Left lung (tissue), 4 donors: ENCODE measurements at regions not wholly inside any gene's neighbourhood (a gene's known extent, or its start where the extent isn't known, plus 50 kb on each side); places are given as distances from the start of the nearest gene placed in this dataset.

Experiments used
- ATAC-seq: fragments of 200-7000 bp; cut with Tn5 transposase; one replicate; pipeline ENCODE4 v1.9.1; 2020; ENCODE audit warnings: moderate library complexity
- DNase-seq, 4 donors: peaks; one replicate each; pipeline ENCODE4 v3.0.0-alpha.2; 2013 to 2020
- H3K27ac ChIP-seq, 2 donors: fragments of 200-600 bp; sonication (generic) in 1 of 2; one replicate each; pipeline versions ENCODE4 v1.5.0 to v1.8.0; 2020 to 2021
- H3K27me3 ChIP-seq, 2 donors: fragments of 200-600 bp; sonication (generic) in 1 of 2; one replicate each; pipeline versions ENCODE4 v1.5.0 to v1.8.0; 2020 to 2021
- H3K36me3 ChIP-seq, 2 donors: fragments of 200-600 bp; sonication (generic) in 1 of 2; one replicate each; pipeline versions ENCODE4 v1.5.0 to v1.8.0; 2020 to 2021
- H3K4me1 ChIP-seq, 2 donors: fragments of 200-600 bp; one replicate each; pipeline ENCODE4 v1.8.0; 2021
- H3K4me3 ChIP-seq, 2 donors: fragments of 200-600 bp; sonication (generic) in 1 of 2; one replicate each; pipeline versions ENCODE4 v1.5.0 to v1.8.0; 2020 to 2021; ENCODE audit warnings: mild to moderate bottlenecking in 1 of 2
- H3K9me3 ChIP-seq, 2 donors: fragments of 200-600 bp; sonication (generic) in 1 of 2; one replicate each; pipeline versions ENCODE4 v1.5.0 to v1.8.0; 2020 to 2021
- intact Hi-C, 2 donors: fragments of 100-400 bp; cut with DNase I; formaldehyde crosslinking; loops; one replicate each; pipeline versions ENCODE4 v1.11.2 to v1.14.2; 2022
- TF ChIP-seq, protein P1 (sequence below), 2 donors: fragments of 200-600 bp; sonication (generic) in 1 of 2; IDR thresholded peaks; one replicate each; pipeline versions ENCODE4 v1.5.0 to v1.8.0; 2021; ENCODE audit warnings: antibody characterized with exemption in 2 of 2
- donor health status: DM: no; HTN: yes; CAD: no.
- donor health status: DM: no; HTN: no; CAD: no.

DNA sequence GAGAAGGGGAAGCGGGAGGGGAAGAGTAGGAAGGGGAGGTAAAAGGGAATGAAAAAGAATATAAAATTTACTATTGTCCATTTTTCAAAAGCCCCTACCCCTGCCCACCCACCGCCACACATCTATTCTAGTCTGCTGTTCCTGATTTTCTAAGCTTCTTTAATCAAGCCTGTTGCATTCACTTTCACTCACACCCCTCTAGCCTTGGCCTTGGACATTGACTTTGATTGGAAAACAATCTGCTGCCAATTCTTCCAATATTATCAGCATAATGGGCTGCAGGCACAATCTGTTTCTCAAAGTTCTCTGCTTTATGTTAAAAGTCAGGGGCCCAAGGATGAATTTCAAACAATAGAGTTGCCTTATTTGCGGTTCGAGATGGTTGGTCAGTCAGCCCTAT lies 281.2 kb downstream of the SETD4 start:
- Histone ChIP-seq H3K9me3 (peaks cover 0 to 3% of the 10 kb centered on the region in 2 donors), H3K27ac (no peak overlapping the region), H3K27me3 (no peaks in the 10 kb centered on the region), H3K36me3 (no peaks in the 10 kb centered on the region), H3K4me1 (no peaks in the 10 kb centered on the region), H3K4me3 (no peak overlapping the region)
- DNase-seq (no peak), ATAC-seq (no peak)
- TF ChIP-seq, protein P1, sequence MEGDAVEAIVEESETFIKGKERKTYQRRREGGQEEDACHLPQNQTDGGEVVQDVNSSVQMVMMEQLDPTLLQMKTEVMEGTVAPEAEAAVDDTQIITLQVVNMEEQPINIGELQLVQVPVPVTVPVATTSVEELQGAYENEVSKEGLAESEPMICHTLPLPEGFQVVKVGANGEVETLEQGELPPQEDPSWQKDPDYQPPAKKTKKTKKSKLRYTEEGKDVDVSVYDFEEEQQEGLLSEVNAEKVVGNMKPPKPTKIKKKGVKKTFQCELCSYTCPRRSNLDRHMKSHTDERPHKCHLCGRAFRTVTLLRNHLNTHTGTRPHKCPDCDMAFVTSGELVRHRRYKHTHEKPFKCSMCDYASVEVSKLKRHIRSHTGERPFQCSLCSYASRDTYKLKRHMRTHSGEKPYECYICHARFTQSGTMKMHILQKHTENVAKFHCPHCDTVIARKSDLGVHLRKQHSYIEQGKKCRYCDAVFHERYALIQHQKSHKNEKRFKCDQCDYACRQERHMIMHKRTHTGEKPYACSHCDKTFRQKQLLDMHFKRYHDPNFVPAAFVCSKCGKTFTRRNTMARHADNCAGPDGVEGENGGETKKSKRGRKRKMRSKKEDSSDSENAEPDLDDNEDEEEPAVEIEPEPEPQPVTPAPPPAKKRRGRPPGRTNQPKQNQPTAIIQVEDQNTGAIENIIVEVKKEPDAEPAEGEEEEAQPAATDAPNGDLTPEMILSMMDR (IDR thresholded peaks at IDR 0.05), result no peak
- intact Hi-C loops, result no loop called here

DNA sequence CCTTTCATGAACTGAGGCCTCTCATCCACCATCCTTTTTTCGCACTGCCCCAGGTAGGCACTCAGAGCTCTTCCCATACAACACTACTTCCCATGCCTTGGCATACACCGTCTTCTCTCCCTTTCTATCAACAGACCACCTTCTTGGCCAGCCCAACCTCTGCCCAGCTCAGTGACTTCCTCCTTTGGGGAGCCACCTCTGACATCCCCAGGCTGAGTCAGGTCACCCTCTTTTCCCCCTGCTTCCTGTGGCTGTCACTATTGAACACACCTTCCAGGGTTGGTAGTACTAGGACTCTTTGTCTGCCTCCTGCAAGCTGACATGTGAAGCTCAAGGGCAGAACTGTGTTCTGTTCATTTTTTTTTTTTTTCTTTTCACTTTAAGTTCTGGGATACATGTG lies 283.2 kb downstream of the SETD4 start:
- H3K27ac ChIP-seq, result no peak overlapping the region
- intact Hi-C loops, result no loop called here
- no peak for DNase-seq
- H3K36me3 ChIP-seq, result no peaks in the 10 kb centered on the region
- no peak for ATAC-seq
- H3K27me3 ChIP-seq, result no peaks in the 10 kb centered on the region
- H3K9me3 ChIP-seq, result no peaks in the 10 kb centered on the region
- no peak overlapping the region for H3K4me3 ChIP-seq
- no peaks in the 10 kb centered on the region for H3K4me1 ChIP-seq
- TF ChIP-seq, protein P1 (IDR thresholded peaks at IDR 0.05), result no peak

DNA sequence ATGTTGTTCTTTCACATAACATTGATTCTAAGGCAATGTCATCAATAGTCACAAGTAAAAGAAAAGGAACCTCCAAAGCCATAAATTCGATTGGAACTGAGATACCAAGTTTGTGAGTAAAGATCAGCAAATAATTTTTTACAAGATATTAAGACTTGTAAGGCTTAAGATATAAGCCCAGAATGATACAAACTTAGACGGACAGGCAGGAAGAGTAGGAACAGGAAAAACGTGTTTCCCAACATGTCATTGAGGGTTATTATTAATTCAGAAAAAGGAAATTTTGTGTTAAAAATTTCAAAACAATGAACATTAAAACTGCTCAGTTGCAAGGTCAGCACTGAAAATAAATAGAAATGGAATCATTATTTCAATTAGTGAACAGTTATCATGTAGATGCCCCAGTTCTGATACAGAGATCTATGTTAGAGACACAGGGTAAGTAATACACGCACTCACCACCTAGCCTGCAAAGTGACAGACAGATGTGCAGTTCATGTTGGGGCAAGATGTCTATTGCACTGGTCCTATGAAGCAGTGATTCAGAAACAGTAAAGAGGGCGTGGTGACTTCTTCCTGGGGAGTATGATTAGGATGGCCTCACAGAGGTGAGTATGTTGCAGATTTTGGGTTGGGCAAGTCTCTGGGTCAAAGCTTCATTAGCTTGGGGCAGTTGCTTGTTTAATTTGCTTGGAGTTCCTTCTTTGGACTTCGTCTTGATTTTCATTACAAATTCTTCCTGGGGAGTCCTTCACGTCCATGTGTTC lies 284.4 kb downstream of the SETD4 start:
- Histone ChIP-seq H3K4me3 (no peak overlapping the region), H3K27me3 (no peaks in the 10 kb centered on the region), H3K4me1 (no peaks in the 10 kb centered on the region), H3K36me3 (no peaks in the 10 kb centered on the region), H3K9me3 (no peaks in the 10 kb centered on the region), H3K27ac (no peak overlapping the region)
- intact Hi-C loops, result no loop called here
- TF ChIP-seq, protein P1 (IDR thresholded peaks at IDR 0.05), result no peak
- DNase-seq (no peak), ATAC-seq (no peak)

DNA sequence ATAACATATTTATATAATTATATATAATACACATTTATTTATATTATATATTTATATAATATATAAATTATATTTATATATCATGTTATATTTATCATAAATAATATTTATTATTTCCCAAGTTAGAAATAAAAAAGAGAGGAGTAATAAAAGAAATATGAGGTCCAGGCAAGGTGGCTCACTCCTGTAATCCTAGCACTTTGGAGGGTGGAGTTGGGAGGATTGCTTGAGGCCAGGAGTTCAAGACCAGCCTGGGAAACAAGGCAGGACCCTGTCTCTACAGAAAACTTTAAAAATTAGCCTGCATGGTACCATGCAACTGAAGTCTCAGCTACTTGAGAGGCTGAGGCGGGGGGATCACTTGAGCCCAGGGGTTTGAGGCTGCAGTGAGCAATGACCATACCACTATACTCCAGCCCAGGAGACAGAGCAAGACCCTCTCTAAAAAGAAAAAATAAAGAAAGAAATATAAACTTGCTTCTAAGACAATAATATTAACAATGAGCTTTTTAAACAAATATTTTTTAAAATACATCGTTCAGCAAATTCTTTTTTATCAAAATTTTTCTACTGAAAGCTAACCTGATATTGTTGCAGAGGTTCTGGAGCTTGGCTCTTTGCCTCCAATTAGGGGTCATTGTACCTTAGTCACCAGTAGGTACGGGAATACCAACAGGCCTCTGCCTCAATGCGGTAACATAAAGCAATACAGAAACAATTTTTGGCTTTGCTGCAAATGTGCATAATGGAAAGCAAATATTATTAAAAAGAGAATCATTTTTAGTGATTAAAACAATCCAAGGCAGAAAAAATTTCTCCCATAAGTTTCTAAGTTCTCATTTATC lies 290.0 kb downstream of the SETD4 start:
- H3K9me3 ChIP-seq, result no peaks in the 10 kb centered on the region
- intact Hi-C loops, result no loop called here

DNA sequence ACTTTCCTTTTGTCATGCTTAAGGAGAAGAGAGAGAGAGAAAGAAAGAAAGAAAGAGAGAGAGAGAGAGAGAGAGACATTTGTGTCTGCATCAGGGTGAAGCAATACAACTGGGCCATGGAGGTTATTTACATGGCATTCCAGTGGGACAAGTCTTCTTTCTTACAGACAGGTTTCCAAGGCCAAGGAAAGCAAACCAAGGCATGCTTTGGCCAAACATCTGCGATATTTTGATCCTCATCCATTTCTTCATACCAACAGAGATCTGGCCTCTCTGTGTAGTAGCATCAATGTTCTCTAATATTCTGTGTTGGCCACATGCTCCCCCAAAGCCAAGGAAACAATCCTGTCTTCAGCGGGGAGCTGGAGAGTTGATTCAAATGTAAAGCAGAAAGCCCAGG lies 292.1 kb downstream of the SETD4 start:
- TF ChIP-seq, protein P1 (IDR thresholded peaks at IDR 0.05), result no peak
- intact Hi-C loops, result no loop called here
- Histone ChIP-seq H3K9me3 (no peaks in the 10 kb centered on the region), H3K27me3 (no peaks in the 10 kb centered on the region), H3K4me1 (no peaks in the 10 kb centered on the region), H3K36me3 (no peaks in the 10 kb centered on the region), H3K4me3 (no peak overlapping the region), H3K27ac (no peak overlapping the region)
- DNase-seq, result no peak
- ATAC-seq, result no peak

More for the DNA sequence above, 290.0 kb downstream of the SETD4 start:
- Histone ChIP-seq H3K27me3 (no peaks in the 10 kb centered on the region), H3K4me3 (no peak overlapping the region), H3K27ac (no peak overlapping the region), H3K4me1 (no peaks in the 10 kb centered on the region), H3K36me3 (no peaks in the 10 kb centered on the region)
- no peak for ATAC-seq
- TF ChIP-seq, protein P1 (IDR thresholded peaks at IDR 0.05), result no peak
- no peak for DNase-seq
